ENCODE measurements at regions not wholly inside any gene's neighbourhood (a gene's known extent, or its start where the extent isn't known, plus 50 kb on each side); places are given as distances from the start of the nearest gene placed in this dataset.

GRCh38 chr2:144326825-144327224 lies 193.1 kb downstream of the ZEB2 start:
- no peak for ATAC-seq (ENCODE audit: low FRiP score)
- TF ChIP-seq CTCF (IDR thresholded peaks at IDR 0.05) = no peak

GRCh38 chr2:144325086-144325485 lies 194.8 kb downstream of the ZEB2 start:
- no peak for ATAC-seq (ENCODE audit: low FRiP score)
- no peak for TF ChIP-seq CTCF (IDR thresholded peaks at IDR 0.05)
- no peak for DNase-seq (ENCODE audit: low spot score)

More at GRCh38 chr2:144326825-144327224, 193.1 kb downstream of the ZEB2 start:
- DNase-seq (ENCODE audit: low spot score) = no peak

GRCh38 chr2:144324446-144325045 lies 195.4 kb downstream of the ZEB2 start:
- TF ChIP-seq CTCF (IDR thresholded peaks at IDR 0.05) = no peak
- no peak for ATAC-seq (ENCODE audit: low FRiP score)
- no peak for DNase-seq (ENCODE audit: low spot score)

- ATAC-seq (ENCODE audit: low FRiP score) (no peak), DNase-seq (ENCODE audit: low spot score) (no peak)
- no peak for TF ChIP-seq CTCF (IDR thresholded peaks at IDR 0.05)
Measured at GRCh38 chr2:144323946-144324345, 196.0 kb downstream of the ZEB2 start.

GRCh38 chr2:144322379-144322778 lies 197.5 kb downstream of the ZEB2 start:
- DNase-seq (ENCODE audit: low spot score) (no peak), ATAC-seq (ENCODE audit: low FRiP score) (no peak)
- no peak for TF ChIP-seq CTCF (IDR thresholded peaks at IDR 0.05)

GRCh38 chr2:144320491-144320890 lies 199.4 kb downstream of the ZEB2 start:
- ATAC-seq (ENCODE audit: low FRiP score) (no peak), DNase-seq (ENCODE audit: low spot score) (no peak)
- TF ChIP-seq CTCF (IDR thresholded peaks at IDR 0.05) = no peak

- no peak for ATAC-seq (ENCODE audit: low FRiP score)
- TF ChIP-seq CTCF (IDR thresholded peaks at IDR 0.05) = no peak
- no peak for DNase-seq (ENCODE audit: low spot score)
Measured at GRCh38 chr2:144317071-144317738, 202.7 kb downstream of the ZEB2 start.

All from omental fat pad (tissue), 3 donors.